ENCODE measurements at regions not wholly inside any gene's neighbourhood (a gene's known extent, or its start where the extent isn't known, plus 50 kb on each side); places are given as distances from the start of the nearest gene placed in this dataset.
A peak's percentile ranks its signal among the peaks of the same experiment; 100 is the strongest.
"Not testable (repeated sequence)": the region's sequence is repeated elsewhere in the genome, so short reads cannot be mapped to it uniquely, and the experiment has no call there.

DNA sequence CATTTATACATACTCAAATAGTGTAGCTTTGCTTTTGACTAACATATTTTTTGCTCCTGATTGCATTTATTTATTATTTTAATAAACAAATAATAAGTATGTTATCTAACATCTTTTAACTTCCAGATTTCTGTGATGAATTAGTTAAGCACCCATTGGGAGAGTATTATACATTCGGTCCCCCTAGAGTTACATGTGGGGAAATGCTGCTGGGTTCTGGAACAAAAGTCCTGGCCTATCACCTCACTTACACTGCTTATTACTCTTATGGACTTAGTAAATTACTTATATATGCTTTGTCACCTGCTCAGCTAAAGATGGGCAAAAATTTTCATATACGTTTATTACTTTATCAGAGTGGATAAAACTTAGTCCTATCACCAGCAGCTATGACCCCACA is 1163.0 kb downstream of the FAM181B start:
- no peak for DNase-seq (ENCODE audit: low spot score)

DNA sequence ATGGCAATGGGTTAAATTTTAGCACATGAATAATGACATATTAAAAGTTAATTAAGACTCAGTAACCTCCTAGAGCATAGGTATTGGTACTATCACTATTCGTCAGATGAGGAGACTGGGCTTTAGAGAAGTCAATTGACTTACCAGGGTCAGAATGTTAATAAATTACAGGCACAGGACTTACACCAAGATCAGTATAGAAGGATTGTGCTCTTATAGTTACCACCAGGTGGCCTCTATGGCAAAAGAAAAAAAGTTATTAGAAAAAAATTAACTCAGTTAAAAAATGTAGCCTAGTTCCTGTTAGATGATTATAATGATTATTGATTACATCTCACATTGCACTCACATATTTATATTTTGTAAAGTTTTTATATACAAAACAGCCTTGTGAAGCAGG is 1163.7 kb downstream of the FAM181B start:
- DNase-seq (ENCODE audit: low spot score): no peak

DNA sequence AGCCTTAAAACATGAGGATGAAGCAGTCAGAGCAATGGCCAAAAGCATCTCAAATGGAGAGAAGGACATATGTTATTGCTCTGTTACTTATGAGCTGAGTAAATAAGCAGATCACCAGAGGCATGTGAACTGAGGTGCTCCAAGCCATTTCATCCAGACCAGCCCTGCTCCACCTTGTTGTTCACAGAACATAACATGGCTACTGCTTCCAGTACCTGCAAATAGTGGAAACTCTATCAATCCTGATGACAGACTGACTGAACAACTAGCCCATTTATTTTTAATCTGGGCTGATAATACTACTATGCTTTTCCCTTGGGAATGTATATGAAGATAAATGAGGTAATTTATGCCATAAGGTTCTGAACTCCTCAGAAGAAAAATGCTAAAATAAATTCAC is 1164.7 kb downstream of the FAM181B start:
- no peak for DNase-seq (ENCODE audit: low spot score)

DNA sequence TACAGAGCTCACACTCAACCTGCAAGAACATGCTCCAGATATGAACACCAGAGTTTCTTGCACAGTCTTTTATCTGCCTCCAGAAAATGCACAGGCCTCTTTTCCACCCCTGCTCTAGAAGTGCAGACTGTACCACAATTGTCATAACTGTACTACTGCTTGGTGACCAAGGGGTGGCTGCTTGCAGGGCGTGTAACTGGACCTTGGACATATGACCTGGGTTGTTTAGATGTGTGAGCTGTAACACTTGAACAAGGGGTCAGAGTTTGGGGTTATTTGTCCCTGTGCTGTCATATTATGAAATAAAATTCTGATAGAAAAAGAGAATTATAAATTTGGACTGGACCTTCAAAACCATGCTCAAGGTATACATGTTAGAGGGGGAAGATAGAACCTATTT is 1185.5 kb downstream of the FAM181B start:
- DNase-seq (ENCODE audit: low spot score): no peak

DNA sequence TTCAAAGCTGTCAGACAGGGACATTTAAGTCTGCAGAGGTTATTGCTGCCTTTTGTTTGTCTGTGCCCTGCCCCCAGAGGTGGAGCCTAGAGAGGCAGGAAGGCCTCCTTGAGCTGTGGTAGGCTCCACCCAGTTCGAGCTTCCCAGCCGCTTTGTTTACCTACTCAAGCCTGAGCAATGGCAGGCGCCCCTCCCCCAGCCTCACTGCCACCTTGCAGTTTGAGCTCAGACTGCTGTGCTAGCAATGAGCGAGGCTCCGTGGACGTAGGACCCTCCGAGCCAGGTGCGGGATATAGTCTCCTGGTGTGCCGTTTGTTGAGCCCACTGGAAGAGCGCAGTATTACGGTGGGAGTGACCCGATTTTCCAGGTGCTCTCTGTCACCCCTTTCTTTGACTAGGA is 1193.9 kb downstream of the FAM181B start:
- not testable (repeated sequence) for DNase-seq (ENCODE audit: low spot score)

DNA sequence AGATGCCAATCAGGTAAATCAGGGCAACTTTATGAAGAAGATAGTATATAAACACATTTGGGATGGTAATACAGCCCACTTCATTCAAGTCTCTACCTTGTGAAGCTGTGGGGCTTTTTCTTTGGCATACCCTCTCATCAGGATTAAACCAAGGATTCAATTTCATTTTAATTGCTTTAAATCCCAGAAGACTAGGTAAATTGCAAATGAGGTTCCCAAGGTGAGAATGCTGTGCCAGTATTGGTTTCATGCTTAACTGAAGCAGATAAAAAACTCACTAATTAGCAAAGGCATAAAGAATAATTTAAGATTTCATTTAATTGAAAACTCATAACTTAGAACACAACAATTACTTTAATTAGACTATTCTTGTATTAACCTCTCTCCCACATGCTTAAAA is 1218.1 kb downstream of the FAM181B start:
- DNase-seq (ENCODE audit: low spot score): no peak

DNA sequence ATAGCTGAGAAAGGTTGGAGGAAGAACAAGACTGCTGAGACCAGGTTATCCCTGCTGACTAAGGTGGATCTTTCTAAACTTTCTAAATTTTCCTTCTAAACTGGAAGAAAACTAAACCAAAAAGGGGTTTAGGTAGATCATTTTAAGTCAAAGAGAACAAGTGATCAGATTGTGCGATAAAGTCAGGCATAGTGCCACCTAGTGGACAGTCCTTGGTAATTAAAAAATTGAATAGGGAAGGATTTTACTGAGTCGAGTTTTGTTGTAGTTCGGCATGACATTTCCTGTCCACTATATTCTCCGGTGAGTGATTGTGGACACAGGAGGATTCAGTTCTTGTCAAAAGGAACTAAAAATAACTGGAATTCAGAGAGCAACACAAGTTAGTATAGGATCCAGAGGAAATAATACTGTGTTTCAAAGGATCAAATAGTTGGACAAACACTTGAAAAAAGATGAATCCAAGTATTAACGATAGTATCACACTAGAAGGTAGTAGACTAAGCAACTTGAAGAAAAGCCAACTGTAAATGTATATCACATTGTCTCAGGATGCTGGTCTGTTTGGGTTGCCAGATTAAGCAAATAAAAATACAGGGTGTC is 1236.4 kb downstream of the FAM181B start:
- DNase-seq (ENCODE audit: low spot score): peak; percentile 4

DNA sequence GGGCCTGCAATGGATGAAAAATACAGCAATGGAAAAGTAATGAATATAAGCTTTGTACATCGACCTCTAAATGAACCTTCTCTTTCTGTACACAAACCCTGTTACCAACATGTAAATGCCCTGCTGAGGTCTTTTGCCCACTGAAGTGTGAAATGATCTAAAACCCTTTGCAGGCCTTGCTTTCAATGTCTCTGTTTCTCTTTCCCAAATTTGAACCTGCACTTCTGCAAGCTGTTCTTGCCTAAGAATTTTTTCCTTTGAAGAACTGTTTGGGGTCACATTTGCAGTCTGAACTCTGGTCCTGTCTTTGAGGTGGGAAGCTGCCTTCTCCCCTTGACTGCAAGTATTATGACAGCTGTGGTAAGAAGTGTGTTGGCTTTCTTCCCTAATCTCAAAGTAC is 1237.1 kb downstream of the FAM181B start:
- no peak for DNase-seq (ENCODE audit: low spot score)

DNA sequence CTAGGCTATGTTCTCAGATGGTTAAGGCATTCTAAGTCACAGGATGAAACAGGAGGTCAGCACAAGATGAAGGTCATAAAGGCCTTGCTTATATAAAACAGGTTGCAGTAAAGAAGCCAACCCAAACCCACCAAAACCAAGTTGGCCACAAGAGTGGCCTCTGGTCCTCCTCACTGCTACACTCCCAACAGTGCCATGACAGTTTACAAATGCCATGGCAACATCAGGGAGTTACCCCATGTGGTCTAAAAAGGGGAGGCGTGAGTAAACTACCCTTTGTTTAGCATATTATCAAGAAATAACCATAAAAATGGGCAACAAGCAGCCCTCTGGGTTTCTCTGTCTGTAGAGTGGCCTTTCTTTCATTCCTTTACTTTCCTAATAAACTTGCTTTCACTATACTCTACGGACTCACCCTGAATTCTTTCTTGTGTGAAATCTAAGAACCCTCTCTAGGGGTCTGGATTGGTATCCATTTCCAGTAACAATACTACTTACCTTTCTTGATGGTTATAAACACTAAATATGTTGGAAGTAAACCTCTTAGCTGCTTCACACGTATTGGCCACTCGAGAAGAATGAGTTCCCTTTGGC is 1237.9 kb downstream of the FAM181B start:
- no peak for DNase-seq (ENCODE audit: low spot score)

DNA sequence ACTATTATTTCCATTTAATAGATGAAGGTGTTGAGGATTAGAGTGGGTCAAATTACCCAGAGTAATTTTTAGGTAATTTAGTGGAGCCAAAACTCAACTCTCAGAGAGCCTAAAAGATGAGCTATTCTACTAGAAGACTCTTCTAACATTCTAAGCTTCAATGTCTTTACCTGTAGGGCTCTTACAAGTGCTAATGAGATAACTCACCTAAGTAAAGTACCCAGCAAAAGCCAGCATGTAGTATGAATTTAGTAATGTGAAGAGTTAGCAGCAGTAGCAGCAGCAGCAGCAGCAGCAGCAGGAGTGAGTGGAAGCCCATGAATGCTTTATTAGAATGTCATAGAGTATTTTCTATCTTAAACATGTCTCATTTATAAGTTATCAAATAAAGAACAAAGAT is 1239.2 kb downstream of the FAM181B start:
- DNase-seq (ENCODE audit: low spot score): no peak

DNA sequence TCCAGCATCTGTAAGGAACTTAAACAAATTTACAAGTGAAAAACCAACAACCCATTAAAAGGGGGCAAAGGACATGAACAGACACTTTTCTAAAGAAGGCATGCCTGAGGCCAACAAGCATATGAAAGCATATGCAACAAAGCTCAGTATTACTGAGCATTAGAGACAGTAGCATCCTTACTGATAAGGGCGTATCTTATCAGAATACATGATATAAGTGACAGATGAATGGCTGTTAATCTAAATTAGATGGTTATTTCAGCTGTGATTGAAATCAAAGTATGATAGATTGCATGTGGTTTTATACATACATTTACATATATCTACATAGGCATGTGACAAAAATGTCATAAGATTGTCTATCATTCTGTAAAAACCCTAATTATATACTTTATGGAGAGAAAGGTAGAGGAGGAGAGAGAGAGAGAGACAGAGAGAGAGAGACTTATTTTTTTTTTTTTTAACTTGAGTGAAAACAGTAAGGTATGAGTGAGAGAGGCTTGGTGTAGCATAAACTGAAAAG is 1240.7 kb downstream of the FAM181B start:
- DNase-seq (ENCODE audit: low spot score): no peak

DNA sequence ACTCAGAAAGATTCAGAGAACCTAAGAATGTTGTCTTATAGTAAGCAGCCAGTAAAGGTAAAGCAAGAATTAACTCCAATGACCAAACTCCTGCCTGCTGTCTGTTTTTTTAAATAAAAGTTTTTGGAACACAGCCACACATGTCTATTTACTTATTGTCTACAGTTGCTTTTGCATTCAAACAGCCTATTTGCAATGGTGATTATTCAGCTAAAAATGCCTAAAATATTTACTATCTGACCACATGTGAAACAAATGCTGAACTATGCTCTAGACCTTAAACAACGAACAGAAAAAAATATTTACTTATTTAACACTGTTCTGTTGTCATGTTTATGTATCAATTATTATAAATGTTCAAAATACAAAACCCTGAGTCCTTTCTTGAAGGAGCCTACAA is 1246.6 kb downstream of the FAM181B start:
- no peak for DNase-seq (ENCODE audit: low spot score)

DNA sequence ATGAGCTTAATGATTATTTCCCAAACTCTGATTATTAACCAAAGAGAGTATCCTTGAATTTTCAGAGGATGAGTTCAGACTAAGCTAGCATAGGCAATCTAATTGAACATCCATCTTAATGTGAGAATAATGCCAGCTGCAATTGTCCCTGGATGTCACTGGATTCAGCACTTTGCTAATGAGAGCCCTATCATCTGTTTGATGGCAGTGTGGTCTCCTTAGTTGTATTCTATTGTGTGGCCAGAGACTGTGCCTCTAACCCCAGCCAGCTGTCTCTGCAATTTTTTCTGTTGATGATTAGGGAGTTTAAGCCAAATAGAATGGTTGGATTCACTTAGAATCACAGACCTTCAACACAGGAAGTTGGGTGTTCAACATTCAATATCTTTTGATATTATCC is 1249.5 kb downstream of the FAM181B start:
- no peak for DNase-seq (ENCODE audit: low spot score)

DNA sequence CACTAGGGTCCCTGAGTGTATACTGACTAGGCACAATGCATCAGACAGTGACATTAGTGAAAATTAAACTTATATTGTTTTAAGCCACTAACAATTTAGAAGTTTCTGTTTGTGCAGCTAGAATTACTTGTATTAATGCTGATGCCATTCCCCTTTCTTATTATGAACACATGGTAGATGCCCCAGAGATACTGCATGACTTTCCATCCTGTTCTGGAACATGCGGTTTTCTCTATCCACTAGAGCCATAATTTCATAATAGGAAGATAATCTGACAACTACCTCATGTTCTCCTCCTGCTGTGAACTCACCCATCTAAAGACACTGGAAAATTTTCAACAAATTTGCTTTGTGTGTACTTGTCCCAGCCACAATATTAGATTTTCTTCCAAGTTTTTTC is 1256.4 kb downstream of the FAM181B start:
- DNase-seq (ENCODE audit: low spot score): no peak

DNA sequence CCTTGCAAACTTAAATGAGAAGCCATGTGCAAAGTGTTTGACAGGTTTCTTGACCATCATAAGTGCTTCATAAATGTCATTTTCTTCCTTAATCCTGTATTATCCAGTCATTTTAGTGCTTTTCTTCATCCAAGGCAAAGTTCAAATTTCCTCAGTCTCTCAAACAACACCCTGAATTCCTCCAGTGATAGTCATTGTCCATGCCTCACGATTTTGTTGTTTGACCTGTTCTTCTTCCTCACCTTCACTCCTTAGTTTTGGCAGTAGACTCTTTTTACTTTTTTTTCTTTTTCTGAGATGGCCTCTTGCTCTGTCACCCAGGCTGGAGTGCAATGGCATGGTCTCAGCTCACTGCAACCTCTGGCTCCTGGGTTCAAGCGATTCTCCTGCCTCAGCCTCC is 1257.3 kb downstream of the FAM181B start:
- no peak for DNase-seq (ENCODE audit: low spot score)

DNA sequence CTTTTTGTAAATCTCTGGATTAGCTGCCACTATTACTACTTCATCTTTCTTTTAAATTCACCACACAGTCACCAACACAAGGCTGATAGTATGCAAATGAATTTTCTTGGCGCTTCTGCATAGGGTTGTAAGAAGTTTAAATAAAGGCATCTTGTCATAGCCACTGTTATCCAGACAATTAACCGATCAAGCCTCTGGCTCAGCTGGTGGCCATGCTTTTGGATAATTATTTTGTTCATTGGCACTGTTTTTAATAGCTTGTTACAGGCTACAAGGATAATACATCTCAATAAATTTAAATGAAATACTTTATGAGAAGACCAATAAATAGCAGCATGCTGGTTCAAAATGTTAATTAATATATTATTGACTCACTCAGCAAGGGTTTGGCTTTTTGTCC is 1261.0 kb downstream of the FAM181B start:
- no peak for DNase-seq (ENCODE audit: low spot score)

DNA sequence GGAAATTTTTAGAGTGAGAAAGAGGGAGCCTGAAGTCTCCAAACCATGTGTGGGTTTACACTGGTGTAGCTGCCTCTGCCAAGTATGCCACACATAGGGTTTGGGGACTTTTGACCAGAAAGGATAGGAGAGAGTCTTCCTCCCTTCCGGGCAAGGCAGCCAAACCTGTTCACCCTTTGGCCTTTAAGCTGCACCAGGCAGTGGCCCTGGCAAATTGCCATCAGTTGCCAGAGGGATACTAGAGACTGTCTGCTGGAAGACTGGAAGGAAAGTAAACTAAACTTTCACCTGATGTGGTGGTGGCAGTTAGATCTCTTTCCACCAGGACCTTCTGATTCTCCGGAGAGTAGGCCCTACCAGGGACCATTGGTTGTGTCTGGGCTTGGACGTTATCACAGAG is 1263.2 kb downstream of the FAM181B start:
- DNase-seq (ENCODE audit: low spot score): no peak

DNA sequence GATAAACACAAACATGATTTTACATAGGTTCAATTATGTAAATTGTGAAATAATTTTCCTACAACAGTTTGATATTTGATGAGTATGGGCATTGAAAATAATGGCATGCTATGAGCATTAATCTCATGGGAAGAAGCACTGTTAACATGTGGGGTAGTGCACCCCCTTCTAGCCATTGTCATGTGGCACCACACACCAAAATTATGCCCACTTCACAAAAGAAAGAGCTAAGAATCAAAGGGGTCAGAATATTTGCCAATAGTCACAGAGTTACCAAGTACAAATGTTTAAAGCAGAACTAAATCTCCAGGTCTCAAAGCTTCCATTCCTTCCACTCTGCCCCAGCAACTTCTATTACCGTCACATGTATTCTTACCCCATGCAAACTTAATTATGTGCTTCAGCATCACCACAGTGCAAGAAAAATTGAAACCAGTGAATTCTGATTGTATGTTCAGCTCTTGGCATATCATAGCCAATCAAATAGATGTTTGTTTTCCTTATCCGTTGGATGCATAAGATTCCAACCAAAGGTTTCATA is 1273.8 kb downstream of the FAM181B start:
- DNase-seq (ENCODE audit: low spot score): no peak

DNA sequence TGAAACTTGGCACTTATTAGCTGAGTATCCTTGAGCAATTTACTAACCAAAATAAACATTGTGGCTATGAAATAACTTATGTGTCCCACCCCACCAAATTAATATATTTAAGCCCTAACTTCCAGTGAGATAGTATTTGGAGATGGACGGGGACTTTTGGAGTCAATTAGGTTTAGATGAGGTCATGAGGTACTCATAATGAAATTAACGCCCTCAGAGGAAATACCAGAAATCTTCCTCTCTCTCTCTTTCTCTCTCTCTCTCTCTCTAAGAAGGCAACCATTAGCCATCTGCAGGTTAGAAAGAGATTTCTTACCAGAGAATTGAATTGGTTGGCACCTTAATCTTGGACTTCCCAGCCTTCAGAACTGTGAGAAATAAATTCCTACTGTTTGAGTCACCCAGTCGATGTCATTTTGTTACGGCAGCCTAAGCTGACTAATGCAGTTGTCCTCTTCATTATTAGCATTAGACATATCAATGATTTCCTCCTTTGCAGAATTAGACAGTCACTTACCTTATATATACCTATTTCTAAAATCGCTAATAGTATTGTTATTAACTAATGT is 1284.0 kb downstream of the FAM181B start:
- DNase-seq (ENCODE audit: low spot score): no peak

DNA sequence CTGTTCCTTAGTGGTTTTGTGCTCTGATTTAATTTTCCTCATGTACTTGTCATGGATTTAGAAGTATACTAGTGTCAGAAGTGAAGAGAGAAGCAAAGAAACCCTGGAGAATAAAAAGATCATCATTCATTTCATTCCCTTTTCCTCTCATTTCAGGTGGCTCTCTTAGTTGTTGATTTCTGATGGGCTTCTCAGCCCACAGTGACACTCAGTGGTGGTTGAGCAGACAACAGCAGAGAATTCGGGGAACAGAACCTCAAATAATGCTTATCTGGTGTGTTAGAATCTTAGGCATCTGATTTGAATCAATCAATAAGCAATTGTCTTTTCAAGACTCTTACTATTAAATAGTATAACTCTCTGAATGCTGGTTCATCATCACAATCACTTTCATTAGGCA is 1289.4 kb downstream of the FAM181B start:
- no peak for DNase-seq (ENCODE audit: low spot score)

DNA sequence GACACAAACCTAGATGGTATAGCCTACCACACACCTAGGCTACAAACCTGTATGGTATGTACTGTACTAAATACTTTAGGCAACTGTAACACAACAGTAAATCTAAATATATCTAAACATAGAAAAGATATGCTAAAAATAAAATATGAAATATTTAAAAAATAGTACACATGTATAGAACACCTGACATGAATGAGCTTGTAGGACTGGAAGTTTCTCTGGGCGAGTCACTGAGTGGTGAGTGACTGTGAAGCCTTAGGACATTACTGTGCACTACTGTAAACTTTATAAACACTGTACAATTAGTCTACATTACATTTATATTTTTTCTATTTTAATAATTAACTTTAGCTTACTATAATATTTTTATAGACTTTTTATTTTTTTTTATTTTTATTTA is 1301.3 kb downstream of the FAM181B start:
- no peak for DNase-seq (ENCODE audit: low spot score)

DNA sequence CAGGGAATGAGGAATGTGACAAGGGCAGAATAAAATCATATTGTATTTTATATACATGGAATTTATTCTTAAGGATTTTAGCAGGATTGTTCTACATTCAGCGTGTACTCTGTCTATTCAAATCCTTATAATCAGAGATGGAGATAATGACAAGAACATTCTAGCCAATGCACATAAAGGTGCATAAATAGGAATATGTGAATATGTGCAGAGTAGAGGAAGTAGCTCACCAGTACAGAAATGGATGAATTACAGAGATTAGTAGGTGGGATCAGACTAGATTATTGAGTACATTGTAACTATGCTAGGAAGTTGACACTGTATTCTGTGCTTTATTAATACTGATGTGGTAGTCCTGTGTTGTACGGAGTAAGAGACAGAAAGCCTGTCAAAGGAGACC is 1308.8 kb downstream of the FAM181B start:
- DNase-seq (ENCODE audit: low spot score): no peak

DNA sequence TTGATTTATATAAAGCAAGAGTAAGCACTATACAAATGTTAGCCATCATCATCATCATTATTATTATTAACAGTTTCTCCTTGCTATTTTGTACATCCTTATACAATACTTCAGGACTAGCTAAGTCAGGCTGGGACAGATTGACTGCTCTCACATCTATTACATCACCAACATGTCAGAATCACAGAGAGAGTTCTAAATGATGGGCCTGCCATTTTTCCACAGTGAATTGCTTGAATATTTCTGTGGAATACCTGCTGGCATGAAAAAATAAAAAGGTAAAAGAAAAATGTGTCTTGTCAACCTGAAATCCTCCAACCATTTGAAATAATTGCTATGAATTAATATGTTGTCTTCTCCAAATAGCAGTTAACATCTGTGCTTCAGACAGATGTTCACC is 1311.3 kb downstream of the FAM181B start:
- no peak for DNase-seq (ENCODE audit: low spot score)

Data from HuH-7 (cell line).